HCT116 (cell line): ENCODE measurements at regions not wholly inside any gene's neighbourhood (a gene's known extent, or its start where the extent isn't known, plus 50 kb on each side); places are given as distances from the start of the nearest gene placed in this dataset.

ENCODE experiments used
- ATAC-seq: fragments of 200-7000 bp; cut with Tn5 transposase; 2 replicates; pipeline ENCODE4 v1.9.1; 2020; ENCODE audit warnings: mild to moderate bottlenecking, moderate library complexity
- BruUV-seq: library from RNA; stranded (reverse); fragments of 400-500 nt; replicated peaks from 2 replicates; lab custom pipeline; 2021; lab: Mats Ljungman, UMichigan
- CTCF ChIA-PET: fragments of 300-600 bp; sonication (Branson Sonifier 250); formaldehyde crosslinking; loops from one replicate; lab custom pipeline; 2021; ENCODE audit warnings: antibody characterized with exemption; lab: Charles Lee
- POLR2A ChIA-PET: fragments of 300-600, 350-600 bp; sonication (Branson Sonifier 250); formaldehyde crosslinking; loops from one replicate; lab custom pipeline; 2021; ENCODE audit warnings: antibody characterized with exemption; lab: Charles Lee
- RAD21 ChIA-PET, 2 experiments: fragments of 300-600 bp; sonication (Branson Sonifier 250); formaldehyde crosslinking; loops; one replicate each; lab custom pipeline; 2023; ENCODE audit warnings: low total read pairs in 2 of 2; ENCODE audit not compliant: uncharacterized antibody in 2 of 2, unreplicated experiment in 2 of 2, low non-redundant PET in 1 of 2; lab: Charles Lee
- DNase-seq: peaks from one replicate; pipeline ENCODE4 v3.0.0-alpha.2; 2010; ENCODE audit warnings: low read depth, low spot score
- H2AFZ ChIP-seq: fragments of 200-600 bp; shearing (Covaris generic), sonication (generic); 2 replicates; pipeline ENCODE4 v1.6.1; 2017; ENCODE audit warnings: low read depth, mixed run types, mixed read lengths, antibody characterized with exemption, low read length; ENCODE audit not compliant: poor library complexity, severe bottlenecking
- H3K27ac ChIP-seq: 2 replicates; pipeline ENCODE4 v1.5.1; 2012; ENCODE audit warnings: low read depth, low read length
- H3K27me3 ChIP-seq: fragments of 200-600 bp; sonication (generic); 2 replicates; pipeline ENCODE4 v1.6.1; 2016; ENCODE audit warnings: mixed run types, low read length, mixed read lengths; ENCODE audit not compliant: insufficient read depth
- H3K36me3 ChIP-seq, 2 experiments: fragments of 200-500 bp in 1 of 2; fragments of 200-600 bp in 1 of 2; sonication (Bioruptor generic) in 1 of 2; sonication (generic) in 1 of 2; 2 replicates each; pipeline versions ENCODE4 v1.5.1 to v1.6.1; 2014 to 2016; ENCODE audit warnings: low read length in 2 of 2, inconsistent platforms in 1 of 2, mixed read lengths in 1 of 2, mixed run types in 1 of 2; ENCODE audit not compliant: insufficient read depth in 2 of 2, control insufficient read depth in 1 of 2
- H3K4me1 ChIP-seq, 2 experiments: fragments of 200-600 bp in 1 of 2; sonication (generic) in 1 of 2; 2 replicates each; pipeline versions ENCODE4 v1.5.1 to v1.6.1; 2012 to 2017; ENCODE audit warnings: low read length in 2 of 2, inconsistent platforms in 1 of 2, mild to moderate bottlenecking in 1 of 2, mixed read lengths in 1 of 2, mixed run types in 1 of 2, moderate library complexity in 1 of 2; ENCODE audit not compliant: insufficient read depth in 2 of 2, control insufficient read depth in 1 of 2
- H3K4me2 ChIP-seq: fragments of 200-600 bp; sonication (generic); 2 replicates; pipeline ENCODE4 v1.6.1; 2017; ENCODE audit warnings: mixed run types, low read length, mixed read lengths
- H3K4me3 ChIP-seq, 2 experiments: fragments of 200-600 bp in 1 of 2; sonication (generic) in 1 of 2; replicated peaks in 1 of 2; 2 replicates each; pipeline ENCODE4 v1.5.1; 2011 to 2016; ENCODE audit warnings: low read length in 2 of 2, control low read depth in 1 of 2, low read depth in 1 of 2, mild to moderate bottlenecking in 1 of 2, mixed read lengths in 1 of 2, mixed run types in 1 of 2
- H3K79me2 ChIP-seq: fragments of 200-600 bp; sonication (generic); 2 replicates; pipeline ENCODE4 v1.6.1; 2017; ENCODE audit warnings: mild to moderate bottlenecking, mixed run types, low read length, moderate library complexity, mixed read lengths; ENCODE audit not compliant: insufficient read depth
- H3K9ac ChIP-seq: fragments of 200-600 bp; sonication (generic); 2 replicates; pipeline ENCODE4 v1.6.1; 2016; ENCODE audit warnings: low read length, mixed read lengths
- H3K9me2 ChIP-seq: fragments of 200-600 bp; sonication (generic), shearing (Covaris generic); 2 replicates; pipeline ENCODE4 v1.6.1; 2017; ENCODE audit warnings: mixed run types, mild to moderate bottlenecking, moderate library complexity; ENCODE audit not compliant: insufficient read depth
- H3K9me3 ChIP-seq, 2 experiments: fragments of 200-500 bp in 1 of 2; fragments of 200-600 bp in 1 of 2; sonication (Bioruptor generic) in 1 of 2; sonication (generic) in 1 of 2; 2 replicates each; pipeline ENCODE4 v1.6.1; 2014 to 2017; ENCODE audit warnings: low read length in 2 of 2, mixed read lengths in 2 of 2, inconsistent platforms in 1 of 2, low read depth in 1 of 2, mild to moderate bottlenecking in 1 of 2, mixed run types in 1 of 2, moderate library complexity in 1 of 2; ENCODE audit not compliant: control insufficient read depth in 1 of 2, insufficient read depth in 1 of 2
- H4K20me1 ChIP-seq: fragments of 200-600 bp; sonication (generic), shearing (Covaris generic); 2 replicates; pipeline ENCODE4 v1.6.1; 2017; ENCODE audit warnings: mixed run types, mild to moderate bottlenecking, moderate library complexity; ENCODE audit not compliant: insufficient read depth
- CBX3 ChIP-seq: IDR thresholded peaks from 2 replicates; pipeline ENCODE4 v1.6.1; 2012; ENCODE audit warnings: low read depth
- CEBPB ChIP-seq: IDR thresholded peaks from 2 replicates; pipeline ENCODE4 v1.6.1; 2012; ENCODE audit warnings: low read depth
- MAX ChIP-seq: IDR thresholded peaks from 2 replicates; pipeline ENCODE4 v1.6.1; 2012
- POLR2AphosphoS5 ChIP-seq: IDR thresholded peaks from 2 replicates; pipeline ENCODE4 v1.6.1; 2011; ENCODE audit warnings: mild to moderate bottlenecking, low read depth, low read length, moderate library complexity
- intact Hi-C: fragments of 100-400 bp; cut with micrococcal nuclease; formaldehyde crosslinking; loops from 2 replicates; pipeline ENCODE4 v1.10.0; 2022
- TF ChIP-seq, protein P1 (sequence below): IDR thresholded peaks from 2 replicates; pipeline ENCODE4 v1.6.1; 2012; ENCODE audit warnings: low read depth
- TF ChIP-seq, protein P2 (sequence below): IDR thresholded peaks from 2 replicates; pipeline ENCODE4 v1.6.1; 2012

DNA sequence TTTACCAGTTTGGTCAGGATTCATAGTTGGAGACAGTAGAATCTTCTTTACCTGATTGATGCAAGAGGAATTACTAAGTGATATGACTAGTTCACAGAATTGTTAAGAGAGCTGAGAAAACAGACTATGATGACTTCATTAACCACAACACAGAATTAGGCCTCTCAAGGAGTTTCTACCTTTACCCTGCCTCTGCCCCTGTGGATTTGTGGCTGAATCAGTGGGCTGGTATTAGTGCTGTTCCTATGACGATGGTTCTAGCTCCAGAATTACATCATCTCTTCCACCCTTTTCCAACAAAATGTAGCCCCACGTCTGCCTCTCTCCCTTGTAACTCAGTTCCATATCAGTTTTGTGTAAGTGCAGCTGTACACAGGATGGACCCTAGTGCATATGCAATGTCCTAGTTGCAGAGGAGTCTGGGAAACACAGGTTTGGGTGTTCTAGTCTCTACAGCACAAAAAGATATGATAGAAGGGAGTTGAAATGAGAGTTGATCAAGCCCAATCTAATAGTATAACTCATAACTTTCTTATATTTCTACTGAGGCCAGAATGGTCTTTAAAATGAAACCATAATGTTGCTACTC lies 99.3 kb downstream of the ANXA5 start:
- TF ChIP-seq, protein P1, sequence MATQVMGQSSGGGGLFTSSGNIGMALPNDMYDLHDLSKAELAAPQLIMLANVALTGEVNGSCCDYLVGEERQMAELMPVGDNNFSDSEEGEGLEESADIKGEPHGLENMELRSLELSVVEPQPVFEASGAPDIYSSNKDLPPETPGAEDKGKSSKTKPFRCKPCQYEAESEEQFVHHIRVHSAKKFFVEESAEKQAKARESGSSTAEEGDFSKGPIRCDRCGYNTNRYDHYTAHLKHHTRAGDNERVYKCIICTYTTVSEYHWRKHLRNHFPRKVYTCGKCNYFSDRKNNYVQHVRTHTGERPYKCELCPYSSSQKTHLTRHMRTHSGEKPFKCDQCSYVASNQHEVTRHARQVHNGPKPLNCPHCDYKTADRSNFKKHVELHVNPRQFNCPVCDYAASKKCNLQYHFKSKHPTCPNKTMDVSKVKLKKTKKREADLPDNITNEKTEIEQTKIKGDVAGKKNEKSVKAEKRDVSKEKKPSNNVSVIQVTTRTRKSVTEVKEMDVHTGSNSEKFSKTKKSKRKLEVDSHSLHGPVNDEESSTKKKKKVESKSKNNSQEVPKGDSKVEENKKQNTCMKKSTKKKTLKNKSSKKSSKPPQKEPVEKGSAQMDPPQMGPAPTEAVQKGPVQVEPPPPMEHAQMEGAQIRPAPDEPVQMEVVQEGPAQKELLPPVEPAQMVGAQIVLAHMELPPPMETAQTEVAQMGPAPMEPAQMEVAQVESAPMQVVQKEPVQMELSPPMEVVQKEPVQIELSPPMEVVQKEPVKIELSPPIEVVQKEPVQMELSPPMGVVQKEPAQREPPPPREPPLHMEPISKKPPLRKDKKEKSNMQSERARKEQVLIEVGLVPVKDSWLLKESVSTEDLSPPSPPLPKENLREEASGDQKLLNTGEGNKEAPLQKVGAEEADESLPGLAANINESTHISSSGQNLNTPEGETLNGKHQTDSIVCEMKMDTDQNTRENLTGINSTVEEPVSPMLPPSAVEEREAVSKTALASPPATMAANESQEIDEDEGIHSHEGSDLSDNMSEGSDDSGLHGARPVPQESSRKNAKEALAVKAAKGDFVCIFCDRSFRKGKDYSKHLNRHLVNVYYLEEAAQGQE = no peak
- TF ChIP-seq, protein P2, sequence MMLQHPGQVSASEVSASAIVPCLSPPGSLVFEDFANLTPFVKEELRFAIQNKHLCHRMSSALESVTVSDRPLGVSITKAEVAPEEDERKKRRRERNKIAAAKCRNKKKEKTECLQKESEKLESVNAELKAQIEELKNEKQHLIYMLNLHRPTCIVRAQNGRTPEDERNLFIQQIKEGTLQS = 0 out of 2 replicates have a peak, but pooled peaks have one; percentile 14
- POLR2A ChIA-PET = no interaction called here

DNA sequence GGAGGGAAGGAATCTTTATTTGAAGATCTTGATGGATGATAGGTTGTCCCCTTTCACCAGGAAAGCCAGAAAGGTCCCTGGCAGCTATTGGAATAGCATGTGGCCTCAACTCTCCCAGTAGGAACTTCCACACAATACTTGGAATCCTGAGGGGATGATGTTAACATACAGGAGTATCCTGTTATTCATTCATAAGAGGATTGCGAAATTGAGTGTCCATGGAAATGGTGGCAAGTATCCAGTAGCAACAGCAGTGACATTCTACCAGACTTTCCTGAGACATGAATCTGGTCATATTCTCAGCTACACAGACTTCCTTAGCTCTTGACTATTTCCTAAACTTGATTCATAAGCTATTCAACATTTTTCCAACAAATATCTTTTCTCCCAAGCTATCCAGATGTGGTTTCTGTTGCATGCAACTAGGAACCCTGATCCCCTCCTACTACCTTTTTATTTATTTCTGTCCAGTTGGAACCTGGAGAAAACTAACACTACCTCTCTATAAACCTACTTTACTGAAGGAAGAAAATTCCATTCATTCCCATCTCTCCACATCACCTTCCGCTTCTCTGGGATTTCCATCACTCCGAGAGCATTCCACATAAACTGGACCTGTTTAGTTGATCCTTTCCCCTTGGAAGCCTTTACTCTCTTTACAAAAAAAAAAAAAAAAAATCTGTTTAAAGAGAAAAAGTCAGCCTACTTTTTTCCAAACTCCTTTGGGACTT lies 101.8 kb downstream of the ANXA5 start:
- Histone ChIP-seq H3K9me2 (no peaks in the 10 kb centered on the region), H3K79me2 (no peaks in the 10 kb centered on the region), H3K27ac (no peak overlapping the region), H3K4me1 (no peaks in the 10 kb centered on the region), H3K9ac (no peak overlapping the region), H4K20me1 (no peaks in the 10 kb centered on the region), H3K36me3 (no peaks in the 10 kb centered on the region), H3K4me2 (no peak overlapping the region), H2AFZ (no peak overlapping the region), H3K9me3 (no peaks in the 10 kb centered on the region), H3K4me3 (no peak overlapping the region), H3K27me3 (no peaks in the 10 kb centered on the region)
- ChIA-PET POLR2A (no interaction called here), RAD21 (no interaction called here), CTCF (no interaction called here)
- DNase-seq (no peak), ATAC-seq (no peak)
- intact Hi-C loops = no loop called here
- BruUV-seq = no TSS peak
- TF ChIP-seq CBX3 (no peak), MAX (no peak), CEBPB (peak; percentile 72), POLR2AphosphoS5 (no peak)

More for the DNA sequence above, 99.3 kb downstream of the ANXA5 start:
- DNase-seq (peak; percentile 31), ATAC-seq (no peak)
- BruUV-seq = no TSS peak
- Histone ChIP-seq H3K27ac (no peak overlapping the region), H3K27me3 (no peaks in the 10 kb centered on the region), H3K4me3 (no peak overlapping the region), H3K4me1 (no peaks in the 10 kb centered on the region), H3K9me2 (no peaks in the 10 kb centered on the region), H3K9me3 (no peaks in the 10 kb centered on the region), H3K4me2 (no peak overlapping the region), H2AFZ (no peak overlapping the region), H4K20me1 (no peaks in the 10 kb centered on the region), H3K79me2 (no peaks in the 10 kb centered on the region), H3K9ac (no peak overlapping the region), H3K36me3 (no peaks in the 10 kb centered on the region)
- intact Hi-C loops = no loop called here
- ChIA-PET RAD21 (no interaction called here), CTCF (no interaction called here)
